Panc1 (cell line): ENCODE measurements at regions not wholly inside any gene's neighbourhood (a gene's known extent, or its start where the extent isn't known, plus 50 kb on each side); places are given as distances from the start of the nearest gene placed in this dataset.

Experiments used
- CTCF ChIP-seq: fragments of 450-650 bp; IDR thresholded peaks from 2 replicates; pipeline ENCODE4 v1.5.1; 2017; ENCODE audit warnings: mild to moderate bottlenecking
- POLR2AphosphoS5 ChIP-seq: IDR thresholded peaks from 2 replicates; pipeline ENCODE4 v1.6.1; 2012; ENCODE audit warnings: mild to moderate bottlenecking, low read depth, low read length, moderate library complexity
- TF ChIP-seq, protein P1 (sequence below), 2 experiments: IDR thresholded peaks; 2 replicates each; pipeline ENCODE4 v1.6.1; 2011 to 2012; ENCODE audit warnings: low read depth in 2 of 2, control low read depth in 1 of 2, low read length in 1 of 2, mild to moderate bottlenecking in 1 of 2, moderate library complexity in 1 of 2; ENCODE audit not compliant: insufficient read depth in 1 of 2

DNA sequence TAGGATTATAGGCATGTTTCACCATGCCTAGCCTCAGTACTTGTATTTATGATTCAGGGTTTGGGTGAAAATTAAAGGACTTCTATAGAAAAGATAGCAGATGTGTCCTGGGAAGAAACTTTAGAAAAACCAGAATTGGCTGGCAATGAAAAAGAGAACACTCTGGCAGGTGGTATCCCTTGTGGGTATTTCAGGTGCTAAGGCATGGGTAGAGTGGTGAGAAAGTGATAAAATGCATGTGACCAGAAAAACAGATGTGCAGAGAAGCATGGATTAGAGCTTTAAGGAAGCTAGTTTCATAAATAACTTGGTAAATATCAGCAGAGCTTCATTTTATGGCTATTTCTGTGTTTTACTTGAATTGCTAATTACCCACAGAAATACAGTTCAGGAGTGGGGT lies 622.2 kb downstream of the DOK5 start:
- TF ChIP-seq, protein P1, sequence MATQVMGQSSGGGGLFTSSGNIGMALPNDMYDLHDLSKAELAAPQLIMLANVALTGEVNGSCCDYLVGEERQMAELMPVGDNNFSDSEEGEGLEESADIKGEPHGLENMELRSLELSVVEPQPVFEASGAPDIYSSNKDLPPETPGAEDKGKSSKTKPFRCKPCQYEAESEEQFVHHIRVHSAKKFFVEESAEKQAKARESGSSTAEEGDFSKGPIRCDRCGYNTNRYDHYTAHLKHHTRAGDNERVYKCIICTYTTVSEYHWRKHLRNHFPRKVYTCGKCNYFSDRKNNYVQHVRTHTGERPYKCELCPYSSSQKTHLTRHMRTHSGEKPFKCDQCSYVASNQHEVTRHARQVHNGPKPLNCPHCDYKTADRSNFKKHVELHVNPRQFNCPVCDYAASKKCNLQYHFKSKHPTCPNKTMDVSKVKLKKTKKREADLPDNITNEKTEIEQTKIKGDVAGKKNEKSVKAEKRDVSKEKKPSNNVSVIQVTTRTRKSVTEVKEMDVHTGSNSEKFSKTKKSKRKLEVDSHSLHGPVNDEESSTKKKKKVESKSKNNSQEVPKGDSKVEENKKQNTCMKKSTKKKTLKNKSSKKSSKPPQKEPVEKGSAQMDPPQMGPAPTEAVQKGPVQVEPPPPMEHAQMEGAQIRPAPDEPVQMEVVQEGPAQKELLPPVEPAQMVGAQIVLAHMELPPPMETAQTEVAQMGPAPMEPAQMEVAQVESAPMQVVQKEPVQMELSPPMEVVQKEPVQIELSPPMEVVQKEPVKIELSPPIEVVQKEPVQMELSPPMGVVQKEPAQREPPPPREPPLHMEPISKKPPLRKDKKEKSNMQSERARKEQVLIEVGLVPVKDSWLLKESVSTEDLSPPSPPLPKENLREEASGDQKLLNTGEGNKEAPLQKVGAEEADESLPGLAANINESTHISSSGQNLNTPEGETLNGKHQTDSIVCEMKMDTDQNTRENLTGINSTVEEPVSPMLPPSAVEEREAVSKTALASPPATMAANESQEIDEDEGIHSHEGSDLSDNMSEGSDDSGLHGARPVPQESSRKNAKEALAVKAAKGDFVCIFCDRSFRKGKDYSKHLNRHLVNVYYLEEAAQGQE (IDR thresholded peaks at IDR 0.05; ENCODE audit: insufficient read depth in 1 of 2, low read depth in 2 of 2, low read length in 1 of 2) = no peak
- no peak for TF ChIP-seq POLR2AphosphoS5
- no peak for TF ChIP-seq CTCF
